Right lobe of liver (tissue), 6 donors: ENCODE measurements at regions not wholly inside any gene's neighbourhood (a gene's known extent, or its start where the extent isn't known, plus 50 kb on each side); places are given as distances from the start of the nearest gene placed in this dataset.

Source experiments
- ATAC-seq, 4 donors: fragments of 200-7000 bp; cut with Tn5 transposase; one replicate each; pipeline ENCODE4 v1.9.1; 2020; ENCODE audit warnings: mild to moderate bottlenecking in 4 of 4, moderate library complexity in 4 of 4
- DNase-seq, 3 donors: peaks; one replicate each; pipeline ENCODE4 v3.0.0-alpha.2; 2020
- H3K27ac ChIP-seq, 3 donors: fragments of 200-600 bp; one replicate each; pipeline ENCODE4 v1.8.0; 2022
- H3K27me3 ChIP-seq, 2 donors: fragments of 200-600 bp; one replicate each; pipeline ENCODE4 v1.8.0; 2022
- H3K36me3 ChIP-seq, 4 donors: fragments of 200-600 bp; sonication (generic) in 1 of 4; one replicate each; pipeline versions ENCODE4 v1.5.1 to v1.8.0; 2017 to 2022; ENCODE audit warnings: control low read depth in 1 of 4
- H3K4me1 ChIP-seq, 4 donors: fragments of 200-600 bp; sonication (generic) in 1 of 4; one replicate each; pipeline versions ENCODE4 v1.5.1 to v1.8.0; 2017 to 2022; ENCODE audit warnings: control low read depth in 1 of 4
- H3K4me3 ChIP-seq, 3 donors: fragments of 200-600 bp; one replicate each; pipeline ENCODE4 v1.8.0; 2022
- H3K9me3 ChIP-seq, 4 donors: fragments of 200-600 bp; sonication (generic) in 1 of 4; one replicate each; pipeline versions ENCODE4 v1.5.1 to v1.8.0; 2017 to 2022; ENCODE audit warnings: control low read depth in 1 of 4
- POLR2A ChIP-seq: fragments of 450-650 bp; IDR thresholded peaks from one replicate; pipeline ENCODE4 v1.6.1; 2017; ENCODE audit warnings: antibody characterized with exemption, mild to moderate bottlenecking
- WGBS: methylation state at CpG from one replicate; pipeline ENCODE4 v1.1.6; 2018; ENCODE audit warnings: low coverage, low lambda C conversion rate; ENCODE audit not compliant: insufficient coverage; ENCODE audit errors: missing lambda C conversion rate; 5-methylcytosine and 5-hydroxymethylcytosine counted together
- intact Hi-C, 2 donors: fragments of 100-400 bp; cut with DNase I; formaldehyde crosslinking; loops; one replicate each; pipeline versions ENCODE4 v1.11.2 to v1.14.1; 2022
- TF ChIP-seq, protein P1 (sequence below), 4 donors: fragments of 200-600 bp in 3 of 4; fragments of 450-650 bp in 1 of 4; IDR thresholded peaks; one replicate each; pipeline versions ENCODE4 v1.5.1 to v1.8.0; 2016 to 2022; ENCODE audit warnings: antibody characterized with exemption in 4 of 4, mild to moderate bottlenecking in 2 of 4
- donor health status: DM: no; HTN: yes; CAD: no.
- donor health status: DM: no; HTN: no; CAD: no.
- donor health status: DM: no; HTN: no; CAD: no.
- donor health status: DM: no; HTN: yes; CAD: no.
- donor health status: DM: no; HTN: yes; CAD: no.

GRCh38 chr6:133623621-133624020, 265.3 kb upstream of the TCF21 start:
- H3K4me1 ChIP-seq = no peaks in the 10 kb centered on the region
- DNase-seq = no peak
- no peak for ATAC-seq
- 38% methylated on average over 2 of the region's 2 CpGs for WGBS
- H3K36me3 ChIP-seq = no peaks in the 10 kb centered on the region
- H3K27ac ChIP-seq = no peak overlapping the region
- no peak overlapping the region for H3K4me3 ChIP-seq
- no peaks in the 10 kb centered on the region for H3K27me3 ChIP-seq
- H3K9me3 ChIP-seq = no peaks in the 10 kb centered on the region
- intact Hi-C loops = no loop called here
- TF ChIP-seq, protein P1, sequence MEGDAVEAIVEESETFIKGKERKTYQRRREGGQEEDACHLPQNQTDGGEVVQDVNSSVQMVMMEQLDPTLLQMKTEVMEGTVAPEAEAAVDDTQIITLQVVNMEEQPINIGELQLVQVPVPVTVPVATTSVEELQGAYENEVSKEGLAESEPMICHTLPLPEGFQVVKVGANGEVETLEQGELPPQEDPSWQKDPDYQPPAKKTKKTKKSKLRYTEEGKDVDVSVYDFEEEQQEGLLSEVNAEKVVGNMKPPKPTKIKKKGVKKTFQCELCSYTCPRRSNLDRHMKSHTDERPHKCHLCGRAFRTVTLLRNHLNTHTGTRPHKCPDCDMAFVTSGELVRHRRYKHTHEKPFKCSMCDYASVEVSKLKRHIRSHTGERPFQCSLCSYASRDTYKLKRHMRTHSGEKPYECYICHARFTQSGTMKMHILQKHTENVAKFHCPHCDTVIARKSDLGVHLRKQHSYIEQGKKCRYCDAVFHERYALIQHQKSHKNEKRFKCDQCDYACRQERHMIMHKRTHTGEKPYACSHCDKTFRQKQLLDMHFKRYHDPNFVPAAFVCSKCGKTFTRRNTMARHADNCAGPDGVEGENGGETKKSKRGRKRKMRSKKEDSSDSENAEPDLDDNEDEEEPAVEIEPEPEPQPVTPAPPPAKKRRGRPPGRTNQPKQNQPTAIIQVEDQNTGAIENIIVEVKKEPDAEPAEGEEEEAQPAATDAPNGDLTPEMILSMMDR (IDR thresholded peaks at IDR 0.05) = no peak
- no peak for TF ChIP-seq POLR2A

- no peaks in the 10 kb centered on the region for H3K27me3 ChIP-seq
- intact Hi-C loops = no loop called here
- WGBS = 50% methylated on average over 3 of the region's 3 CpGs
Measured at GRCh38 chr6:133626096-133626666, 262.7 kb upstream of the TCF21 start.

GRCh38 chr6:133629970-133630369, 258.9 kb upstream of the TCF21 start:
- Histone ChIP-seq H3K27me3 (no peaks in the 10 kb centered on the region), H3K9me3 (no peaks in the 10 kb centered on the region), H3K27ac (no peak overlapping the region), H3K36me3 (no peaks in the 10 kb centered on the region), H3K4me1 (no peaks in the 10 kb centered on the region), H3K4me3 (no peak overlapping the region)
- ATAC-seq (no peak), DNase-seq (no peak)
- no peak for TF ChIP-seq POLR2A
- TF ChIP-seq, protein P1 (IDR thresholded peaks at IDR 0.05) = no peak
- intact Hi-C loops = no loop called here

More at GRCh38 chr6:133626096-133626666, 262.7 kb upstream of the TCF21 start:
- no peaks in the 10 kb centered on the region for H3K4me1 ChIP-seq
- H3K36me3 ChIP-seq = no peaks in the 10 kb centered on the region
- TF ChIP-seq POLR2A = no peak
- TF ChIP-seq, protein P1 (IDR thresholded peaks at IDR 0.05) = no peak
- H3K4me3 ChIP-seq = no peak overlapping the region
- no peak for ATAC-seq
- no peak for DNase-seq
- H3K27ac ChIP-seq = no peak overlapping the region
- H3K9me3 ChIP-seq = no peaks in the 10 kb centered on the region

DNA sequence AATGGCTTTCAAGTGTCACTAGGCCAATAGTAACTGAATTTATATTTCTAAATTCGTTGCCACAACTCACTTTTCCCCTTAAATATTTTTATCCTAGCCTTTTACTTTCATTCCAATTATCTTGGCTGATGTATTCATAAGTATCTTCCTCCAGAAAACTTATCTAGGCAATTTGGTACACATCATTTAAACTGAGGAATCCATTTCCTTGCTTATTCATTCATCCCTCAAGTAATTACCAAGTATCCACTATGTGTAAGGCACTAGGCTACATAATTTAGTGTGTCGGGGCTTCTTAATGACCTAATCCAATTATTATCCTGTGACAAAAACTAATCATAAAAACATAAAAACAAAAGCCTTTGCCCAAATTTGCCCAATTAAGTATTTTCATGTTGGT, 258.3 kb upstream of the TCF21 start:
- TF ChIP-seq, protein P1 (IDR thresholded peaks at IDR 0.05) = no peak
- no peak for TF ChIP-seq POLR2A
- no peak for DNase-seq
- intact Hi-C loops = no loop called here
- H3K27me3 ChIP-seq = no peaks in the 10 kb centered on the region
- WGBS = 51% methylated on average over 2 of the region's 2 CpGs
- no peak overlapping the region for H3K27ac ChIP-seq
- no peak for ATAC-seq
- H3K4me3 ChIP-seq = no peak overlapping the region
- no peaks in the 10 kb centered on the region for H3K36me3 ChIP-seq
- H3K9me3 ChIP-seq = no peaks in the 10 kb centered on the region
- H3K4me1 ChIP-seq = no peaks in the 10 kb centered on the region

GRCh38 chr6:133631421-133631820, 257.5 kb upstream of the TCF21 start:
- Histone ChIP-seq H3K4me1 (no peaks in the 10 kb centered on the region), H3K27ac (no peak overlapping the region), H3K27me3 (no peaks in the 10 kb centered on the region), H3K4me3 (no peak overlapping the region), H3K36me3 (no peaks in the 10 kb centered on the region), H3K9me3 (no peaks in the 10 kb centered on the region)
- DNase-seq (no peak), ATAC-seq (peak in 1 of 4 donors; percentile 25)
- WGBS = 22% methylated on average over 1 of the region's 1 CpG
- intact Hi-C loops = no loop called here
- no peak for TF ChIP-seq POLR2A
- TF ChIP-seq, protein P1 (IDR thresholded peaks at IDR 0.05) = no peak
